ENCODE measurements at regions not wholly inside any gene's neighbourhood (a gene's known extent, or its start where the extent isn't known, plus 50 kb on each side); places are given as distances from the start of the nearest gene placed in this dataset.

DNA sequence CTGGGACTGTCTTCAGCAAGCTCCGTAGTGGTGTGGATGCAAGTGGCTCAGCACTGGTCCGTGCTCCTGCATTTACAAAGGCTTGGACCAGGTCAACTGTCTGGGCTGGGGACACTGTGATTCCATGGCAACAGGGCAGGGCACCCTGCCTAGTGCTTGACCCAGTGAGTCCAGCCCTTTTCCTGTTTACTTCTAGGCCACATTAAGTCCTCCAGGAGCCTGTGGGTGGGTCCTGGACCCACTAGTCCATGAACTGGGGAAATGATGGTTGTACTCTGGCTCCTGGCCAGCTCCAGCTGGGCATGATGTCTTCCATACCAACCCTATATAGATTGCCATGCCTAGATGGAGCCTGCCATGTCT lies 152.0 kb downstream of the RPS24 start:
- TF ChIP-seq, protein P1, sequence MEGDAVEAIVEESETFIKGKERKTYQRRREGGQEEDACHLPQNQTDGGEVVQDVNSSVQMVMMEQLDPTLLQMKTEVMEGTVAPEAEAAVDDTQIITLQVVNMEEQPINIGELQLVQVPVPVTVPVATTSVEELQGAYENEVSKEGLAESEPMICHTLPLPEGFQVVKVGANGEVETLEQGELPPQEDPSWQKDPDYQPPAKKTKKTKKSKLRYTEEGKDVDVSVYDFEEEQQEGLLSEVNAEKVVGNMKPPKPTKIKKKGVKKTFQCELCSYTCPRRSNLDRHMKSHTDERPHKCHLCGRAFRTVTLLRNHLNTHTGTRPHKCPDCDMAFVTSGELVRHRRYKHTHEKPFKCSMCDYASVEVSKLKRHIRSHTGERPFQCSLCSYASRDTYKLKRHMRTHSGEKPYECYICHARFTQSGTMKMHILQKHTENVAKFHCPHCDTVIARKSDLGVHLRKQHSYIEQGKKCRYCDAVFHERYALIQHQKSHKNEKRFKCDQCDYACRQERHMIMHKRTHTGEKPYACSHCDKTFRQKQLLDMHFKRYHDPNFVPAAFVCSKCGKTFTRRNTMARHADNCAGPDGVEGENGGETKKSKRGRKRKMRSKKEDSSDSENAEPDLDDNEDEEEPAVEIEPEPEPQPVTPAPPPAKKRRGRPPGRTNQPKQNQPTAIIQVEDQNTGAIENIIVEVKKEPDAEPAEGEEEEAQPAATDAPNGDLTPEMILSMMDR (IDR thresholded peaks at IDR 0.05) = no peak
- TF ChIP-seq POLR2A (IDR thresholded peaks at IDR 0.05) = no peak

All from thyroid gland (tissue), 4 donors.